Upper lobe of right lung (tissue), 1 donor: ENCODE measurements at regions not wholly inside any gene's neighbourhood (a gene's known extent, or its start where the extent isn't known, plus 50 kb on each side); places are given as distances from the start of the nearest gene placed in this dataset.
A peak's percentile ranks its signal among the peaks of the same experiment; 100 is the strongest.

ENCODE experiments used
- ATAC-seq: fragments of 200-7000 bp; cut with Tn5 transposase; one replicate; pipeline ENCODE4 v1.9.1; 2020; ENCODE audit warnings: mild to moderate bottlenecking, moderate library complexity
- DNase-seq: peaks from one replicate; pipeline ENCODE4 v3.0.0-alpha.2; 2020
- H3K27ac ChIP-seq: fragments of 200-600 bp; one replicate; pipeline ENCODE4 v1.8.0; 2022
- H3K27me3 ChIP-seq: fragments of 200-600 bp; one replicate; pipeline ENCODE4 v1.8.0; 2022; ENCODE audit warnings: mild to moderate bottlenecking
- H3K36me3 ChIP-seq: fragments of 200-600 bp; one replicate; pipeline ENCODE4 v1.8.0; 2022
- H3K4me1 ChIP-seq: fragments of 200-600 bp; one replicate; pipeline ENCODE4 v1.8.0; 2022
- H3K4me3 ChIP-seq: fragments of 200-600 bp; one replicate; pipeline ENCODE4 v1.8.0; 2022; ENCODE audit warnings: mild to moderate bottlenecking
- H3K9me3 ChIP-seq: fragments of 200-600 bp; one replicate; pipeline ENCODE4 v1.8.0; 2022
- intact Hi-C: fragments of 100-400 bp; cut with DNase I; formaldehyde crosslinking; loops from one replicate; pipeline ENCODE4 v1.11.0; 2022
- TF ChIP-seq, protein P1 (sequence below): fragments of 200-600 bp; IDR thresholded peaks from one replicate; pipeline ENCODE4 v1.8.0; 2022; ENCODE audit warnings: antibody characterized with exemption
- donor health status: DM: no; HTN: yes; CAD: no; lungs with severe emphysema.

DNA sequence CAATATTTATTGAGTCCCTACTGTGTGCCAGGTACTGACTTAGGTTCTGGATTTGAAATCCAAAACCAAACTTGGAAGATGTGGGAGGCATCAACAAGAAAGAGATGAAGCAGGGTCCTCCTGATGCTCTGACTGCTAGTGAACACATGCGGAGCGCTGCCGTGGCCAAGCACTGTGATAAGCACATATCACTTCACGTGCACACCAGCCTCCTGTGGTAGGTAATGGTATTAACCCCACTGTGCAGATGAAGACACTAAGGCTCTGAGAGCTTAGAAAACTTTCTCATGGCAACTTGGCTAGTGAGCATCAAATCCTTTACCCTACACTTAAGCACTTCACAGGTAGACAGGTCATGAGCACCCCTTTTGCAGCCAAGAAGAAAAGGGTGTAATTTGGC, 216.1 kb downstream of the HAUS1 start:
- H3K27me3 ChIP-seq: no peaks in the 10 kb centered on the region
- intact Hi-C loops: no loop called here
- ATAC-seq (no peak), DNase-seq (no peak)
- H3K9me3 ChIP-seq: no peaks in the 10 kb centered on the region
- TF ChIP-seq, protein P1, sequence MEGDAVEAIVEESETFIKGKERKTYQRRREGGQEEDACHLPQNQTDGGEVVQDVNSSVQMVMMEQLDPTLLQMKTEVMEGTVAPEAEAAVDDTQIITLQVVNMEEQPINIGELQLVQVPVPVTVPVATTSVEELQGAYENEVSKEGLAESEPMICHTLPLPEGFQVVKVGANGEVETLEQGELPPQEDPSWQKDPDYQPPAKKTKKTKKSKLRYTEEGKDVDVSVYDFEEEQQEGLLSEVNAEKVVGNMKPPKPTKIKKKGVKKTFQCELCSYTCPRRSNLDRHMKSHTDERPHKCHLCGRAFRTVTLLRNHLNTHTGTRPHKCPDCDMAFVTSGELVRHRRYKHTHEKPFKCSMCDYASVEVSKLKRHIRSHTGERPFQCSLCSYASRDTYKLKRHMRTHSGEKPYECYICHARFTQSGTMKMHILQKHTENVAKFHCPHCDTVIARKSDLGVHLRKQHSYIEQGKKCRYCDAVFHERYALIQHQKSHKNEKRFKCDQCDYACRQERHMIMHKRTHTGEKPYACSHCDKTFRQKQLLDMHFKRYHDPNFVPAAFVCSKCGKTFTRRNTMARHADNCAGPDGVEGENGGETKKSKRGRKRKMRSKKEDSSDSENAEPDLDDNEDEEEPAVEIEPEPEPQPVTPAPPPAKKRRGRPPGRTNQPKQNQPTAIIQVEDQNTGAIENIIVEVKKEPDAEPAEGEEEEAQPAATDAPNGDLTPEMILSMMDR: no peak
- H3K4me1 ChIP-seq: no peaks in the 10 kb centered on the region
- no peaks in the 10 kb centered on the region for H3K36me3 ChIP-seq
- H3K4me3 ChIP-seq: no peak overlapping the region
- no peak overlapping the region for H3K27ac ChIP-seq

DNA sequence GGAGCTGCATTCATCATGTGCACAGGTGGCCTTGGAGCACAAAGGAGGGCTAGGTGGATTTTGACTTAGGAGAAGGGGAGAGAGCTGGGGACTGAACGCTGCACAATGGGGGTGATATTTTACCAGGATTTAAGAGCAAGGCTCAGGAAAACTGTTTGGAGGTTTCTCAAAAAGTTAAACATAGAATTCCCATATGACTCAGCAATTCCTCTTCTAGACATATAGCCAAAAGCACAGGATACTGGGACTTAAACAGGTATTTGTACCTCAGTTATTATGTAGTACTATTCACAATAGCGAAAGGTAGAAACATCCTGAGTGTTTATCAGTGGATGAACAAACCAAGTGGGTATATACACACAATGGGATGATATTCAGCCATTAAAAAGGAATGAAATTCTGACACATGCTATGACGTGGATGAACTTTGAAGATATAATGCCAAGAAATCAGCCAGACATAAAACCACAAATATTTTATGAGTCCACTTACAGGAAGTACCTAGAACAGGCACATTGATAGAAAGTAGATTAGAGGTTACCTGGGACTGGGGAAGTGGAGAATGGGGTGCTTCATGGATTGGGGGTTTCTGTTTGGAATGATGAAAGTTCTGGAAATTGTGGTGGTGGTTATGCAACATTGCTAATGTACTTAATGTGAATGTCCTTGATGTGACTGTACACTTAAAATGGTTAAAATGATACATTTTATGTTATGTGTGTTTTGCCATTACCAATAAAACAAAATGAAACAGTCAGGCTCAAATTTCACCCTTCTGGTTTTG, 216.9 kb downstream of the HAUS1 start:
- H3K4me3 ChIP-seq: no peak overlapping the region
- intact Hi-C loops: no loop called here
- ATAC-seq: no peak

DNA sequence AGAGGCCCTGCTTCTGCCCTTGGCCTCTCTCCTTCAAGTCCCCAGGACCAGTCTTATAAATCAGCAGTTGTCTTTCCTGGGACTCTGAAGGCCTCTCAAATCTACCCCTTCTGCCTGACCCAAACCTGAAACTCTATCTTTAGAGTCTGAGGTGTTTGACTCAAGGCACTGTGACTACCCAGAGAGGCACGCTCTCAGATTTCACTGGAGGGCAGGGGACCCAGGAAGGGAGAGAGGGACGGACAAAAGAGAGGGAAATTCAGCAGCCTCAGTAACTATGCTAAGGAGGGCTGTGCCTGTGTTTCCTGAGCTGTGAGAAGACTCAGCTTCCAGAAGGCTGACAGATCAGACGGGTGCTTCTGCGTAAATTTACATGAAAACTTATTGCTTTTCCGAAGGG, 217.8 kb downstream of the HAUS1 start:
- Histone ChIP-seq H3K27ac (no peak overlapping the region), H3K4me1 (no peaks in the 10 kb centered on the region), H3K4me3 (no peak overlapping the region), H3K36me3 (no peaks in the 10 kb centered on the region), H3K9me3 (no peaks in the 10 kb centered on the region), H3K27me3 (no peaks in the 10 kb centered on the region)
- no peak for DNase-seq
- ATAC-seq: no peak
- intact Hi-C loops: no loop called here
- TF ChIP-seq, protein P1: no peak

More for the DNA sequence above, 216.9 kb downstream of the HAUS1 start:
- TF ChIP-seq, protein P1: no peak
- no peak overlapping the region for H3K27ac ChIP-seq
- no peaks in the 10 kb centered on the region for H3K36me3 ChIP-seq
- H3K27me3 ChIP-seq: no peaks in the 10 kb centered on the region
- no peak for DNase-seq
- H3K4me1 ChIP-seq: no peaks in the 10 kb centered on the region
- H3K9me3 ChIP-seq: no peaks in the 10 kb centered on the region

DNA sequence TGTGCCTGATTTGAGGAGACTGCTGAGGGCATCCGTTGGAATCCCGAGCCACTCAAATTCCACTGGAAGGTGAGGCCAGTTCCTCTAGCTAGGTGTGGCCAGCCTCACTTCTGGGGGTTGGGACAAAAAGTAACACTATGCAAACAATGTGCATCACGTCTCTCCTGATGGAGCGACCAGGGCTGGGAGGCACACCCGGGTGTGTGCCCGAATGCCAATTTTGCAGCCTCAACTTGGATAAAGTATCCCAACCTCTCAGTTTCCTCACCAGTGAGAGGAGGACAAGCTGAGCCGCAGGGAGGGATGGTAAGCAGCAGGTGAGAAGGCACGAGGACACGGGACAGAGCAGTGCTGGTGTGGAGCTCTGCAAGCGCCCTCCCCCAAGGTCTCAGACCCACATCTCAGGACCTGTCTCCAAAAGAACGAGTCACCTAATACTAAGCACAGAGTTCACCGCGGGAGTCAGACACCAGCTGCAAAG, 218.3 kb downstream of the HAUS1 start:
- TF ChIP-seq, protein P1: no peak
- no peak overlapping the region for H3K4me3 ChIP-seq
- no peaks in the 10 kb centered on the region for H3K4me1 ChIP-seq
- H3K27me3 ChIP-seq: no peaks in the 10 kb centered on the region
- ATAC-seq: peak; percentile 75
- no peak overlapping the region for H3K27ac ChIP-seq
- intact Hi-C loops: no loop called here
- DNase-seq: no peak
- H3K36me3 ChIP-seq: no peaks in the 10 kb centered on the region
- H3K9me3 ChIP-seq: no peaks in the 10 kb centered on the region

GRCh38 chr18:46322941-46323340, 218.8 kb downstream of the HAUS1 start:
- DNase-seq: no peak
- no peaks in the 10 kb centered on the region for H3K27me3 ChIP-seq
- no peaks in the 10 kb centered on the region for H3K36me3 ChIP-seq
- TF ChIP-seq, protein P1: no peak
- no peak overlapping the region for H3K4me3 ChIP-seq
- intact Hi-C loops: no loop called here
- no peak overlapping the region for H3K27ac ChIP-seq
- no peaks in the 10 kb centered on the region for H3K9me3 ChIP-seq
- ATAC-seq: no peak
- H3K4me1 ChIP-seq: no peaks in the 10 kb centered on the region
